ENCODE measurements at regions not wholly inside any gene's neighbourhood (a gene's known extent, or its start where the extent isn't known, plus 50 kb on each side); places are given as distances from the start of the nearest gene placed in this dataset.

DNA sequence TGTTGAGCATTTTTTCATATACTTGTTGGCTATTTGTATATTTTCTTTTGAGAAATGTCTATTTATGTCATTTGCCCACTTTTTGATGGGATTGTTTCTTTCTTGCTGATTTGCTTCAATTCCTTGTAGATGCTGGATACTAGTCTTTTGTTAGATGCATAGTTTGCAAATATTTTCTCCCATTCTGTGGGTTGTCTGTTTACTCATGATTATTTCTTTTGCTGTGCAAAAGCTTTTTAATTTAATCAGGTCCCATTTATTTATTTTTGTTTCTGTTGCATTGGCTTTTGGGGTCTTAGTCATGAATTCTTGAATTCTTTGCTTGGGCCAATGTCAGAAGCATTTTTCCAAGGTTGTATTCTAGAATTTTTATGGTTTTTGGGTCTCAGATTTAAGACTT is 251.7 kb downstream of the WNT5A start:
- TF ChIP-seq POLR2AphosphoS5 (IDR thresholded peaks at IDR 0.05; ENCODE audit: borderline replicate concordance, low read depth, low read length) (no peak), EZH2 (IDR thresholded peaks at IDR 0.05) (no peak)

All from SK-N-MC (cell line).